Caco-2 (cell line): ENCODE measurements at regions not wholly inside any gene's neighbourhood (a gene's known extent, or its start where the extent isn't known, plus 50 kb on each side); places are given as distances from the start of the nearest gene placed in this dataset.
"Not testable (repeated sequence)": the region's sequence is repeated elsewhere in the genome, so short reads cannot be mapped to it uniquely, and the experiment has no call there.

Experiments used
- BruUV-seq: library from RNA; stranded (reverse); fragments of 400-500 nt; replicated peaks from 2 replicates; lab custom pipeline; 2021; lab: Mats Ljungman, UMichigan
- CTCF ChIA-PET: fragments of 300-600 bp; sonication (Branson Sonifier 250); formaldehyde crosslinking; loops from one replicate; lab custom pipeline; 2022; ENCODE audit warnings: antibody characterized with exemption; lab: Charles Lee
- POLR2A ChIA-PET: fragments of 300-600 bp; sonication (Branson Sonifier 250); formaldehyde crosslinking; loops from one replicate; lab custom pipeline; 2022; ENCODE audit warnings: antibody characterized with exemption; lab: Charles Lee
- DNase-seq, 2 experiments: peaks; one replicate each; pipeline versions ENCODE4 v3.0.0 to v3.0.0-alpha.2; 2020 to 2022
- H3K27me3 ChIP-seq: replicated peaks from 2 replicates; pipeline ENCODE4 v1.6.0; 2011; ENCODE audit warnings: low read length; ENCODE audit not compliant: control insufficient read depth, insufficient read depth
- H3K36me3 ChIP-seq: 2 replicates; pipeline ENCODE4 v1.5.1; 2011; ENCODE audit warnings: low read length; ENCODE audit not compliant: control insufficient read depth, insufficient read depth
- H3K4me1 ChIP-seq: fragments of 250-450 bp; sonication (Bioruptor Pico); 2 replicates; pipeline ENCODE4 v1.5.1; 2020; ENCODE audit warnings: mild to moderate bottlenecking
- H3K4me3 ChIP-seq: 2 replicates; pipeline ENCODE4 v1.5.1; 2011; ENCODE audit warnings: low read depth, mild to moderate bottlenecking, control low read depth, low read length
- H3K9me3 ChIP-seq: fragments of 250-450 bp; sonication (Bioruptor Pico); 2 replicates; pipeline ENCODE4 v1.5.1; 2020; ENCODE audit warnings: mild to moderate bottlenecking, moderate library complexity
- H3K27ac Mint-ChIP-seq: one replicate; pipeline ENCODE4 v1.8.0; 2022; ENCODE audit warnings: mixed read lengths; ENCODE audit not compliant: unreplicated experiment
- H3K27me3 Mint-ChIP-seq: one replicate; pipeline ENCODE4 v1.8.0; 2022; ENCODE audit warnings: mixed read lengths; ENCODE audit not compliant: insufficient read depth, unreplicated experiment
- H3K36me3 Mint-ChIP-seq: one replicate; pipeline ENCODE4 v1.8.0; 2022; ENCODE audit warnings: mild to moderate bottlenecking, mixed read lengths; ENCODE audit not compliant: insufficient read depth, unreplicated experiment
- H3K4me1 Mint-ChIP-seq: one replicate; pipeline ENCODE4 v1.8.0; 2022; ENCODE audit warnings: low read depth, mixed read lengths; ENCODE audit not compliant: unreplicated experiment
- H3K4me3 Mint-ChIP-seq: one replicate; pipeline ENCODE4 v1.8.0; 2022; ENCODE audit warnings: mild to moderate bottlenecking, moderate library complexity, mixed read lengths; ENCODE audit not compliant: unreplicated experiment
- H3K9me3 Mint-ChIP-seq: one replicate; pipeline ENCODE4 v1.8.0; 2022; ENCODE audit warnings: mixed read lengths; ENCODE audit not compliant: unreplicated experiment
- CTCF ChIP-seq, 2 experiments: fragments of 200-600 bp in 1 of 2; IDR thresholded peaks; 1 replicate in 1 of 2; 2 replicates in 1 of 2; pipeline versions ENCODE4 v1.5.1 to v1.8.0; 2011 to 2022; ENCODE audit warnings: antibody characterized with exemption in 1 of 2, control low read depth in 1 of 2, inconsistent platforms in 1 of 2, low read depth in 1 of 2, low read length in 1 of 2, mild to moderate bottlenecking in 1 of 2, moderate library complexity in 1 of 2; ENCODE audit not compliant: insufficient read depth in 1 of 2, severe bottlenecking in 1 of 2, unreplicated experiment in 1 of 2
- intact Hi-C: fragments of 100-400 bp; cut with micrococcal nuclease; formaldehyde crosslinking; loops from one replicate; pipeline ENCODE4 v1.10.0; 2022; ENCODE audit not compliant: unreplicated experiment

- POLR2A ChIA-PET = no interaction called here
- Histone ChIP-seq H3K4me3 (no peak overlapping the region), H3K27me3 (no peaks in the 10 kb centered on the region), H3K36me3 (no peaks in the 10 kb centered on the region), H3K4me1 (no peaks in the 10 kb centered on the region), H3K9me3 (no peaks in the 10 kb centered on the region)
- H3K36me3 Mint-ChIP-seq = no peaks in the 10 kb centered on the region
- no peak overlapping the region for H3K4me3 Mint-ChIP-seq
- no TSS peak for BruUV-seq
- no peak overlapping the region for H3K27ac Mint-ChIP-seq
- H3K4me1 Mint-ChIP-seq = no peaks in the 10 kb centered on the region
- intact Hi-C loops = no loop called here
- DNase-seq = no peak
- no peaks in the 10 kb centered on the region for H3K27me3 Mint-ChIP-seq
- CTCF ChIA-PET = no interaction called here
- H3K9me3 Mint-ChIP-seq = no peaks in the 10 kb centered on the region
- no peak for TF ChIP-seq CTCF (IDR thresholded peaks at IDR 0.05; ENCODE audit: insufficient read depth in 1 of 2, low read depth in 1 of 2, low read length in 1 of 2, severe bottlenecking in 1 of 2, unreplicated experiment in 1 of 2)
These were observed 880.9 kb downstream of the PRIM2 start for GRCh38 chr6:58198301-58198700.

- H3K4me1 ChIP-seq, H3K36me3 ChIP-seq, H3K4me3 Mint-ChIP-seq, H3K27me3 ChIP-seq, DNase-seq, CTCF ChIA-PET, H3K4me1 Mint-ChIP-seq, intact Hi-C loops, H3K9me3 ChIP-seq, H3K4me3 ChIP-seq, H3K27ac Mint-ChIP-seq, BruUV-seq, POLR2A ChIA-PET, H3K27me3 Mint-ChIP-seq, H3K36me3 Mint-ChIP-seq, H3K9me3 Mint-ChIP-seq: not testable (repeated sequence)
These were observed 919.7 kb downstream of the PRIM2 start for GRCh38 chr6:58237124-58237523.

DNA sequence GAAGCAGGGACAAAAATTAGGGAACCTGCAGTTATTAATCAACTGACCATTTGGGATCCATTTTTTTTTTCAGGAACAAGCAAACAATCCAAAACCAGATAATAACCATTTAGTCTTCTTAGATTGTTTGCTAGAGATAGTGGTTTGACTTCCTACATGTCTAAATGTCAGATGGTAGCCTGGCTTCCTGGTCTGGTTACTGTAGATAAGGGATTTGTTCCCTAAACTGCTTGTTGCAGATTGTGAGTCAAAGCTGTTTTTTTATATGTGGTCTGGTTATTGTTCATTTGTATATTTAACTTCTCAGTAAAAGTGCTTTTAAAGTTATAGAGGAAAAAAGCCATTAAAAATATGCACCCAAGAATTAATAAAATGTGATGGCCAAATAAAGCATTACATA is 921.0 kb downstream of the PRIM2 start:
- CTCF ChIA-PET, H3K27me3 ChIP-seq, POLR2A ChIA-PET, H3K9me3 ChIP-seq, DNase-seq, H3K27me3 Mint-ChIP-seq, H3K27ac Mint-ChIP-seq, H3K4me1 Mint-ChIP-seq, H3K4me3 Mint-ChIP-seq, H3K4me1 ChIP-seq, H3K4me3 ChIP-seq, BruUV-seq, intact Hi-C loops, H3K36me3 Mint-ChIP-seq, H3K36me3 ChIP-seq: not testable (repeated sequence)
- peaks cover 10% of the 10 kb centered on the region for H3K9me3 Mint-ChIP-seq

GRCh38 chr6:58257625-58258024 is 940.2 kb downstream of the PRIM2 start:
- DNase-seq, H3K27me3 ChIP-seq, H3K4me3 ChIP-seq, POLR2A ChIA-PET, H3K4me3 Mint-ChIP-seq, intact Hi-C loops, H3K4me1 ChIP-seq, H3K27ac Mint-ChIP-seq, H3K36me3 Mint-ChIP-seq, BruUV-seq, H3K4me1 Mint-ChIP-seq, CTCF ChIA-PET, H3K27me3 Mint-ChIP-seq, H3K9me3 ChIP-seq, H3K36me3 ChIP-seq: not testable (repeated sequence)
- H3K9me3 Mint-ChIP-seq = peaks cover 24% of the 10 kb centered on the region
